ENCODE measurements at regions not wholly inside any gene's neighbourhood (a gene's known extent, or its start where the extent isn't known, plus 50 kb on each side); places are given as distances from the start of the nearest gene placed in this dataset.

- intact Hi-C loops (cut with DNase I; ENCODE audit: low total_unique reads) = no loop called here
- DNase-seq = peak; percentile 51
- in situ Hi-C loops (cut with MboI; ENCODE audit: low pct_ligation_motif_present in 1 of 4, low pct_unique_long_range_greater_than_20kb in 1 of 4, low sequenced_read_pairs in 3 of 4) = no loop called here
- TF ChIP-seq POLR2AphosphoS5 (IDR thresholded peaks at IDR 0.05) (no peak), EP300 (IDR thresholded peaks at IDR 0.05; ENCODE audit: low read depth) (no peak), CTCF (IDR thresholded peaks at IDR 0.05) (no peak), POLR2A (IDR thresholded peaks at IDR 0.05) (no peak)
- peaks cover 8% of the 10 kb centered on the region for H3K27me3 ChIP-seq
- H3K27ac ChIP-seq = no peak overlapping the region
- no peaks in the 10 kb centered on the region for H3K9me3 ChIP-seq
- no peak overlapping the region for H3K4me3 ChIP-seq
- H3K4me1 ChIP-seq = peaks cover 0 to 7% (median 2%) of the 10 kb centered on the region in 4 donors
- no peaks in the 10 kb centered on the region for H3K36me3 ChIP-seq
- 63% methylated on average over 10 of the region's 10 CpGs; no CpG with 5 or more reads in 1 of the 2 donors for WGBS, 2 donors (ENCODE audit: low coverage in 1 of 2)
Measured at GRCh38 chr17:77869665-77870132, 88.8 kb upstream of the TNRC6C start.

GRCh38 chr17:77872199-77872598 lies 86.3 kb upstream of the TNRC6C start:
- Histone ChIP-seq H3K36me3 (no peaks in the 10 kb centered on the region), H3K4me1 (no peaks in the 10 kb centered on the region), H3K4me3 (no peak overlapping the region), H3K27ac (no peak overlapping the region), H3K27me3 (peaks cover 8% of the 10 kb centered on the region), H3K9me3 (no peaks in the 10 kb centered on the region)
- no peak for TF ChIP-seq CTCF (IDR thresholded peaks at IDR 0.05)
- TF ChIP-seq EP300 (IDR thresholded peaks at IDR 0.05; ENCODE audit: low read depth) = no peak
- no peak for TF ChIP-seq POLR2A (IDR thresholded peaks at IDR 0.05)
- no peak for TF ChIP-seq POLR2AphosphoS5 (IDR thresholded peaks at IDR 0.05)
- DNase-seq = no peak
- in situ Hi-C loops (cut with MboI; ENCODE audit: low pct_ligation_motif_present in 1 of 4, low pct_unique_long_range_greater_than_20kb in 1 of 4, low sequenced_read_pairs in 3 of 4) = no loop called here
- WGBS, 2 donors (ENCODE audit: low coverage in 1 of 2) = 82% methylated on average over 6 to 11 of the region's 11 CpGs
- intact Hi-C loops (cut with DNase I; ENCODE audit: low total_unique reads) = no loop called here

- no peak for DNase-seq
Measured at GRCh38 chr17:77872714-77873499, 85.6 kb upstream of the TNRC6C start.

More at GRCh38 chr17:77872714-77873499, 85.6 kb upstream of the TNRC6C start:
- Histone ChIP-seq H3K36me3 (no peaks in the 10 kb centered on the region), H3K27me3 (peaks cover 8% of the 10 kb centered on the region), H3K27ac (no peak overlapping the region), H3K4me1 (no peaks in the 10 kb centered on the region), H3K9me3 (no peaks in the 10 kb centered on the region), H3K4me3 (no peak overlapping the region)
- TF ChIP-seq POLR2AphosphoS5 (IDR thresholded peaks at IDR 0.05) = no peak
- no peak for TF ChIP-seq POLR2A (IDR thresholded peaks at IDR 0.05)
- TF ChIP-seq CTCF (IDR thresholded peaks at IDR 0.05) = no peak
- TF ChIP-seq EP300 (IDR thresholded peaks at IDR 0.05; ENCODE audit: low read depth) = no peak
- 84 to 98% methylated on average over 7 to 28 of the region's 28 CpGs for WGBS, 2 donors (ENCODE audit: low coverage in 1 of 2)
- intact Hi-C loops (cut with DNase I; ENCODE audit: low total_unique reads) (no loop called here), in situ Hi-C loops (cut with MboI; ENCODE audit: low pct_ligation_motif_present in 1 of 4, low pct_unique_long_range_greater_than_20kb in 1 of 4, low sequenced_read_pairs in 3 of 4) (no loop called here)

Measured in transverse colon (tissue), 4 donors.